ENCODE measurements at regions not wholly inside any gene's neighbourhood (a gene's known extent, or its start where the extent isn't known, plus 50 kb on each side); places are given as distances from the start of the nearest gene placed in this dataset.

GRCh38 chrX:129116676-129117470 is 406.4 kb downstream of the SMARCA1 start:
- H3K79me1 ChIP-seq (ENCODE audit: low read length): no peaks in the 10 kb centered on the region

DNA sequence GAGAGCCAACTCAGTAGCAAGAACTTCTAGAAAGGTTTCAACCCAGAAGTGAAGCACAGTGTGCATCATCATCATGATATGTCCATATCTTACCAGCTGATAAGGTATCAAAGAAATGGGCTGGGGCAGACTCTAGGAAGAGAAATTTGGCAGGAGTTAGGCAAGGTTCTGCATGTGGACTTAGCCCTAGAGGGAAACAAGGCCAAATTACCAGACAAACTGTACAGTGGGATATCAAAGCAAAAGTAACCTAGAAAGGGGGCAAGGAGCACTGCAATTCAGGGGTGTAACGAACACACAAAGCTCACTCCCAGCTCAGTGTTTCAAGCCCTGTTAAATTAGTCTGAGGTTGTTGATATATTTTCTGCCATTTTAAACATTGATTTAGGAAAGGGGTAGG is 407.4 kb downstream of the SMARCA1 start:
- no peaks in the 10 kb centered on the region for H3K9me3 ChIP-seq (ENCODE audit: insufficient read depth, low read depth, low read length)
- no peak overlapping the region for H3K4me3 ChIP-seq (ENCODE audit: low read depth, low read length)
- no peak overlapping the region for H3K4ac ChIP-seq (ENCODE audit: low read depth, low read length)
- no peak overlapping the region for H4K12ac ChIP-seq (ENCODE audit: low read depth, low read length)
- H4K8ac ChIP-seq (ENCODE audit: low read depth, low read length): no peak overlapping the region
- H3K23ac ChIP-seq (ENCODE audit: low read length): no peak overlapping the region
- no peak for DNase-seq
- H2AFZ ChIP-seq (ENCODE audit: insufficient read depth, low read length, poor library complexity): no peak overlapping the region
- WGBS (ENCODE audit: extremely low coverage, insufficient coverage, insufficient read length): no CpG with 5 or more reads among the region's 1 CpG
- no peak overlapping the region for H4K91ac ChIP-seq (ENCODE audit: low read depth, low read length)
- no peaks in the 10 kb centered on the region for H3K79me1 ChIP-seq (ENCODE audit: low read length)
- no peaks in the 10 kb centered on the region for H3K79me2 ChIP-seq (ENCODE audit: control insufficient read depth, insufficient read depth, low read length, poor library complexity)
- no peaks in the 10 kb centered on the region for H3K36me3 ChIP-seq (ENCODE audit: control insufficient read depth in 1 of 2, insufficient read depth in 2 of 2, low read length in 2 of 2)
- no peak overlapping the region for H2BK120ac ChIP-seq (ENCODE audit: insufficient read depth, low read length, poor library complexity)
- H3K4me1 ChIP-seq (ENCODE audit: control insufficient read depth in 1 of 2, insufficient read depth in 2 of 2, low read length in 2 of 2): no peaks in the 10 kb centered on the region
- no peak overlapping the region for H3K4me2 ChIP-seq (ENCODE audit: low read length)
- no peak overlapping the region for H3K9ac ChIP-seq (ENCODE audit: low read length)
- no peak overlapping the region for H2BK12ac ChIP-seq (ENCODE audit: low read length)
- no peak overlapping the region for H3K18ac ChIP-seq (ENCODE audit: low read length)
- no peak overlapping the region for H3K27ac ChIP-seq (ENCODE audit: low read depth, low read length)
- no peak overlapping the region for H2BK5ac ChIP-seq (ENCODE audit: low read depth, low read length, poor library complexity)
- H2AK5ac ChIP-seq (ENCODE audit: low read length): no peak overlapping the region
- no peak overlapping the region for H3K14ac ChIP-seq (ENCODE audit: low read length)
- no peaks in the 10 kb centered on the region for H3K27me3 ChIP-seq (ENCODE audit: insufficient read depth, low read length)

More at GRCh38 chrX:129116676-129117470, 406.4 kb downstream of the SMARCA1 start:
- no peaks in the 10 kb centered on the region for H3K4me1 ChIP-seq (ENCODE audit: control insufficient read depth in 1 of 2, insufficient read depth in 2 of 2, low read length in 2 of 2)
- H3K23ac ChIP-seq (ENCODE audit: low read length): no peak overlapping the region
- H3K27ac ChIP-seq (ENCODE audit: low read depth, low read length): no peak overlapping the region
- H4K91ac ChIP-seq (ENCODE audit: low read depth, low read length): no peak overlapping the region
- H3K9ac ChIP-seq (ENCODE audit: low read length): no peak overlapping the region
- H3K9me3 ChIP-seq (ENCODE audit: insufficient read depth, low read depth, low read length): no peaks in the 10 kb centered on the region
- no peak overlapping the region for H4K8ac ChIP-seq (ENCODE audit: low read depth, low read length)
- H2BK12ac ChIP-seq (ENCODE audit: low read length): no peak overlapping the region
- WGBS (ENCODE audit: extremely low coverage, insufficient coverage, insufficient read length): no CpG with 5 or more reads among the region's 8 CpGs
- H4K12ac ChIP-seq (ENCODE audit: low read depth, low read length): no peak overlapping the region
- no peak overlapping the region for H2AK5ac ChIP-seq (ENCODE audit: low read length)
- no peaks in the 10 kb centered on the region for H3K79me2 ChIP-seq (ENCODE audit: control insufficient read depth, insufficient read depth, low read length, poor library complexity)
- no peaks in the 10 kb centered on the region for H3K27me3 ChIP-seq (ENCODE audit: insufficient read depth, low read length)
- H2AFZ ChIP-seq (ENCODE audit: insufficient read depth, low read length, poor library complexity): no peak overlapping the region
- no peak overlapping the region for H3K18ac ChIP-seq (ENCODE audit: low read length)
- H3K36me3 ChIP-seq (ENCODE audit: control insufficient read depth in 1 of 2, insufficient read depth in 2 of 2, low read length in 2 of 2): no peaks in the 10 kb centered on the region
- H3K4ac ChIP-seq (ENCODE audit: low read depth, low read length): no peak overlapping the region
- no peak for DNase-seq
- H2BK5ac ChIP-seq (ENCODE audit: low read depth, low read length, poor library complexity): no peak overlapping the region
- no peak overlapping the region for H2BK120ac ChIP-seq (ENCODE audit: insufficient read depth, low read length, poor library complexity)
- H3K4me3 ChIP-seq (ENCODE audit: low read depth, low read length): no peak overlapping the region
- H3K4me2 ChIP-seq (ENCODE audit: low read length): no peak overlapping the region
- H3K14ac ChIP-seq (ENCODE audit: low read length): no peak overlapping the region

- no peak overlapping the region for H3K4ac ChIP-seq (ENCODE audit: low read depth, low read length)
- no CpG with 5 or more reads among the region's 1 CpG for WGBS (ENCODE audit: extremely low coverage, insufficient coverage, insufficient read length)
- no peaks in the 10 kb centered on the region for H3K79me2 ChIP-seq (ENCODE audit: control insufficient read depth, insufficient read depth, low read length, poor library complexity)
- no peak overlapping the region for H3K14ac ChIP-seq (ENCODE audit: low read length)
- no peaks in the 10 kb centered on the region for H3K9me3 ChIP-seq (ENCODE audit: insufficient read depth, low read depth, low read length)
- H3K9ac ChIP-seq (ENCODE audit: low read length): no peak overlapping the region
- H4K8ac ChIP-seq (ENCODE audit: low read depth, low read length): no peak overlapping the region
- H3K36me3 ChIP-seq (ENCODE audit: control insufficient read depth in 1 of 2, insufficient read depth in 2 of 2, low read length in 2 of 2): no peaks in the 10 kb centered on the region
- no peaks in the 10 kb centered on the region for H3K27me3 ChIP-seq (ENCODE audit: insufficient read depth, low read length)
- no peak overlapping the region for H2AK5ac ChIP-seq (ENCODE audit: low read length)
- peak; percentile 1 to 64 for DNase-seq
- H3K4me2 ChIP-seq (ENCODE audit: low read length): no peak overlapping the region
- H4K91ac ChIP-seq (ENCODE audit: low read depth, low read length): no peak overlapping the region
- no peak overlapping the region for H3K4me3 ChIP-seq (ENCODE audit: low read depth, low read length)
- H3K4me1 ChIP-seq (ENCODE audit: control insufficient read depth in 1 of 2, insufficient read depth in 2 of 2, low read length in 2 of 2): no peaks in the 10 kb centered on the region
- H3K18ac ChIP-seq (ENCODE audit: low read length): no peak overlapping the region
- H4K12ac ChIP-seq (ENCODE audit: low read depth, low read length): no peak overlapping the region
- H2BK5ac ChIP-seq (ENCODE audit: low read depth, low read length, poor library complexity): no peak overlapping the region
- H2AFZ ChIP-seq (ENCODE audit: insufficient read depth, low read length, poor library complexity): no peak overlapping the region
- no peaks in the 10 kb centered on the region for H3K79me1 ChIP-seq (ENCODE audit: low read length)
- no peak overlapping the region for H3K27ac ChIP-seq (ENCODE audit: low read depth, low read length)
- H2BK120ac ChIP-seq (ENCODE audit: insufficient read depth, low read length, poor library complexity): no peak overlapping the region
- no peak overlapping the region for H2BK12ac ChIP-seq (ENCODE audit: low read length)
- H3K23ac ChIP-seq (ENCODE audit: low read length): no peak overlapping the region
Observed at GRCh38 chrX:129115104-129115503, 408.2 kb downstream of the SMARCA1 start.

DNA sequence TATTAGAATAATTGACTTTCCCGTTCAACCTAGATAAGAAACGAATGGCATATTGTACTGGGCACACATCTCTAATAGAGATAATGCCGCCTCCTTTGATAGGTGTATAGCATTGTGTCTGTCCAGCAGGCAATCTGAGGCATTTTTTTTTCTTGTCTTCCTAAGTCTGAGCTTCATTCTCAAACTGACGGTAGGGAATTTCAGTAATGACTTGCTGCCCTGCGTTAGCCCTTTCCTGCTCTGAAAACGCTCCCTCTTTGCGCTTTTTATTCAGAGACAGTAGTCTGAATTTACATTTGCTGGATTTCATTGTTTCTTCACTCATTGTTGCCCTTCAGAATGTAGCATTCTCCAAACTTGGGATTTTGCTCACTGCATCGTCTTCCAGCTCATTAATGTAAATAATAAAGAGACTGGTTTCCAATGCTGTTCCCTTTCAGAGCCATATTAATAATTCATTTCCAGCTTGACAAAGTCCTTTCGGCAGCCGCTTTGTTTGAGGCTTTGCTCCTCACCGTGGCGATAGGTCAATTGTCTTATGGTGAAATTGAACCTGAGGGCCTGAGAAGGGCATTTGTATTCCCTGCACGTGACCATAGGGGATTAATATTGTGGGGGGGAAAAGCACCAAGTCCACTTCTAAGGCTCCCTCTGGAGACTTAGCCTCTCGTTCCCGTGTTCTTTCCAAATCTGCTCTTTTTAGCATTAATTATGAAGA is 412.1 kb downstream of the SMARCA1 start:
- Histone ChIP-seq H3K36me3 (ENCODE audit: control insufficient read depth in 1 of 2, insufficient read depth in 2 of 2, low read length in 2 of 2) (no peaks in the 10 kb centered on the region), H3K23ac (ENCODE audit: low read length) (no peak overlapping the region), H3K4me2 (ENCODE audit: low read length) (no peak overlapping the region), H2BK12ac (ENCODE audit: low read length) (no peak overlapping the region), H3K4me1 (ENCODE audit: control insufficient read depth in 1 of 2, insufficient read depth in 2 of 2, low read length in 2 of 2) (no peaks in the 10 kb centered on the region), H2BK5ac (ENCODE audit: low read depth, low read length, poor library complexity) (no peak overlapping the region), H3K9me3 (ENCODE audit: insufficient read depth, low read depth, low read length) (no peaks in the 10 kb centered on the region), H4K12ac (ENCODE audit: low read depth, low read length) (no peak overlapping the region), H3K27me3 (ENCODE audit: insufficient read depth, low read length) (no peaks in the 10 kb centered on the region), H3K79me1 (ENCODE audit: low read length) (no peaks in the 10 kb centered on the region), H3K4ac (ENCODE audit: low read depth, low read length) (no peak overlapping the region), H2AFZ (ENCODE audit: insufficient read depth, low read length, poor library complexity) (no peak overlapping the region), H3K9ac (ENCODE audit: low read length) (no peak overlapping the region), H3K79me2 (ENCODE audit: control insufficient read depth, insufficient read depth, low read length, poor library complexity) (no peaks in the 10 kb centered on the region), H4K8ac (ENCODE audit: low read depth, low read length) (no peak overlapping the region), H2AK5ac (ENCODE audit: low read length) (no peak overlapping the region), H3K4me3 (ENCODE audit: low read depth, low read length) (no peak overlapping the region), H3K18ac (ENCODE audit: low read length) (no peak overlapping the region), H3K27ac (ENCODE audit: low read depth, low read length) (no peak overlapping the region), H2BK120ac (ENCODE audit: insufficient read depth, low read length, poor library complexity) (no peak overlapping the region), H4K91ac (ENCODE audit: low read depth, low read length) (no peak overlapping the region), H3K14ac (ENCODE audit: low read length) (no peak overlapping the region)
- WGBS (ENCODE audit: extremely low coverage, insufficient coverage, insufficient read length): no CpG with 5 or more reads among the region's 15 CpGs
- DNase-seq: no peak
